A549 (cell line): ENCODE measurements at regions not wholly inside any gene's neighbourhood (a gene's known extent, or its start where the extent isn't known, plus 50 kb on each side); places are given as distances from the start of the nearest gene placed in this dataset.
A peak's percentile ranks its signal among the peaks of the same experiment; 100 is the strongest.

Source experiments
- ATAC-seq, 2 experiments: fragments of 200-7000 bp in 1 of 2; fragments of >200 bp in 1 of 2; cut with Nextera tagmentation in 1 of 2; cut with Tn5 transposase in 1 of 2; 3 replicates each; pipeline versions ENCODE4 v1.8.0 to v1.9.1; 2018 to 2020; ENCODE audit warnings: mild to moderate bottlenecking in 1 of 2, moderate library complexity in 1 of 2
- CTCF ChIA-PET: fragments of 300-600 bp; sonication (Branson Sonifier 250); formaldehyde crosslinking; extraction: SDS; loops from one replicate; lab custom pipeline; 2021; ENCODE audit warnings: antibody characterized with exemption, inconsistent platforms; lab: Yijun Ruan, JAX
- POLR2A ChIA-PET: fragments of 350-600 bp; formaldehyde crosslinking; extraction: SDS; loops from one replicate; lab custom pipeline; 2021; ENCODE audit warnings: antibody characterized with exemption, inconsistent platforms; lab: Yijun Ruan, JAX
- DNase-seq, 2 experiments: peaks; one replicate each; pipeline versions ENCODE4 v3.0.0 to v3.0.0-alpha.2; 2011 to 2016; ENCODE audit warnings: low read depth in 1 of 2, low spot score in 1 of 2
- FAIRE-seq: peaks from 2 replicates; lab custom pipeline; 2011; peaks lifted over from hg19 to GRCh38; lab: Jason Lieb, UNC
- H3K27ac ChIP-seq, 2 experiments: fragments of >200 bp; sonication (Bioruptor Twin); formaldehyde crosslinking; 3 replicates each; pipeline ENCODE4 v1.5.1; 2016 to 2017
- H3K4me1 ChIP-seq: fragments of >200 bp; sonication (Bioruptor Twin); formaldehyde crosslinking; 3 replicates; pipeline ENCODE4 v1.6.1; 2016
- H3K4me2 ChIP-seq: fragments of >200 bp; sonication (Bioruptor Twin); formaldehyde crosslinking; 3 replicates; pipeline ENCODE4 v1.6.1; 2016
- H3K4me3 ChIP-seq: fragments of >200 bp; sonication (Bioruptor Twin); formaldehyde crosslinking; 3 replicates; pipeline ENCODE4 v1.5.1; 2016
- H3K9me3 ChIP-seq: fragments of >200 bp; sonication (Bioruptor Twin); formaldehyde crosslinking; 3 replicates; pipeline ENCODE4 v1.6.1; 2016
- ATOH8 ChIP-seq: fragments of 250-450 bp; sonication (Bioruptor Pico); IDR thresholded peaks from 2 replicates; pipeline ENCODE4 v1.5.0; 2020; ENCODE audit warnings: low read depth, mild to moderate bottlenecking, moderate library complexity
- BHLHE40 ChIP-seq: IDR thresholded peaks from 2 replicates; pipeline ENCODE4 v1.6.1; 2012; ENCODE audit warnings: low read depth, low read length, inconsistent platforms
- CHD2 ChIP-seq: fragments of 150-350 bp; IDR thresholded peaks from 2 replicates; pipeline ENCODE4 v1.6.1; 2014; ENCODE audit warnings: low read length; ENCODE audit not compliant: partially characterized antibody
- ELK1 ChIP-seq: fragments of 150-350 bp; IDR thresholded peaks from 2 replicates; pipeline ENCODE4 v1.6.1; 2014; ENCODE audit warnings: low read depth, mild to moderate bottlenecking, low read length
- HES2 ChIP-seq: fragments of >200 bp; sonication (Bioruptor Twin); formaldehyde crosslinking; IDR thresholded peaks from 2 replicates; pipeline ENCODE4 v1.6.1; 2016
- HEYL ChIP-seq: fragments of 250-450 bp; sonication (Bioruptor Pico); IDR thresholded peaks from 2 replicates; pipeline ENCODE4 v1.8.0; 2021; ENCODE audit warnings: mild to moderate bottlenecking, moderate library complexity
- HOXB5 ChIP-seq: fragments of 250-450 bp; sonication (Bioruptor Pico); IDR thresholded peaks from 2 replicates; pipeline ENCODE4 v1.5.0; 2020; ENCODE audit warnings: mild to moderate bottlenecking, moderate library complexity
- JUNB ChIP-seq: fragments of >200 bp; sonication (Bioruptor Twin); formaldehyde crosslinking; IDR thresholded peaks from 2 replicates; pipeline ENCODE4 v1.6.1; 2016
- KDM1A ChIP-seq: fragments of 200-600 bp; sonication (generic); IDR thresholded peaks from 2 replicates; pipeline ENCODE4 v1.6.1; 2016; ENCODE audit warnings: low read depth, mild to moderate bottlenecking
- MAFK ChIP-seq: fragments of 450-650 bp; IDR thresholded peaks from 2 replicates; pipeline ENCODE4 v1.6.1; 2014; ENCODE audit not compliant: partially characterized antibody
- MYC ChIP-seq: IDR thresholded peaks from 2 replicates; pipeline ENCODE4 v1.6.1; 2012; ENCODE audit warnings: mild to moderate bottlenecking, inconsistent platforms, low read length, improper control_type of control experiment, borderline replicate concordance
- NFE2L2 ChIP-seq: fragments of 150-350 bp; conservative IDR thresholded peaks from 2 replicates; pipeline ENCODE4 v1.6.1; 2014; ENCODE audit warnings: low read length
- NPAS2 ChIP-seq: fragments of 250-450 bp; sonication (Bioruptor Pico); IDR thresholded peaks from 2 replicates; pipeline ENCODE4 v1.8.0; 2022; ENCODE audit warnings: mild to moderate bottlenecking, moderate library complexity, borderline replicate concordance
- POLR2A ChIP-seq: IDR thresholded peaks from 2 replicates; pipeline ENCODE4 v1.6.1; 2012; ENCODE audit warnings: mild to moderate bottlenecking, low read length
- REST ChIP-seq: fragments of 200-600 bp; sonication (generic); IDR thresholded peaks from 2 replicates; pipeline ENCODE4 v1.6.1; 2016; ENCODE audit warnings: antibody characterized with exemption, mild to moderate bottlenecking, moderate library complexity
- SMC3 ChIP-seq: fragments of >200 bp; sonication (Bioruptor Twin); formaldehyde crosslinking; IDR thresholded peaks from 3 replicates; pipeline ENCODE4 v1.6.1; 2018; ENCODE audit warnings: inconsistent platforms
- SREBF2 ChIP-seq: fragments of 450-650 bp; IDR thresholded peaks from 2 replicates; pipeline ENCODE4 v1.6.1; 2014; ENCODE audit warnings: mild to moderate bottlenecking, moderate library complexity
- TP53 ChIP-seq: fragments of 250-450 bp; sonication (Bioruptor Pico); IDR thresholded peaks from 2 replicates; pipeline ENCODE4 v1.5.0; 2021; ENCODE audit warnings: mild to moderate bottlenecking, moderate library complexity
- WGBS: methylation state at CpG from one replicate; pipeline ENCODE4 v1.1.6; 2017; ENCODE audit errors: missing lambda C conversion rate; 5-methylcytosine and 5-hydroxymethylcytosine counted together

GRCh38 chr1:198007011-198007410 is 89.8 kb downstream of the LHX9 start:
- Histone ChIP-seq H3K4me1 (0 out of 3 replicates have a peak, but pooled peaks cover 4% of the 10 kb centered on the region), H3K4me2 (no peak overlapping the region), H3K4me3 (no peak overlapping the region), H3K9me3 (peaks cover 4% of the 10 kb centered on the region; the same call in 1 of the 3 replicates), H3K27ac (no peak overlapping the region)
- WGBS, result 92% methylated on average over 1 of the region's 1 CpG
- POLR2A ChIA-PET, result no interaction called here
- no peak for DNase-seq
- CTCF ChIA-PET, result no interaction called here
- peak; percentile 7 for FAIRE-seq
- ATAC-seq, result no peak
- TF ChIP-seq JUNB (no peak), MAFK (peak; percentile 68)

GRCh38 chr1:198007687-198008607 is 90.8 kb downstream of the LHX9 start:
- Histone ChIP-seq H3K9me3 (peaks cover 4% of the 10 kb centered on the region; the same call in 1 of the 3 replicates), H3K4me2 (no peak overlapping the region), H3K27ac (no peak overlapping the region), H3K4me3 (no peak overlapping the region), H3K4me1 (0 out of 3 replicates have a peak, but pooled peaks cover 4% of the 10 kb centered on the region)
- TF ChIP-seq HEYL (CRISPR knock-in tag), result no peak
- TF ChIP-seq CHD2, result no peak
- TF ChIP-seq TP53 (CRISPR knock-in tag), result no peak
- no peak for TF ChIP-seq ELK1
- no peak for TF ChIP-seq SREBF2
- no peak for TF ChIP-seq NPAS2
- no peak for TF ChIP-seq SMC3
- no peak for TF ChIP-seq HOXB5 (CRISPR knock-in tag)
- TF ChIP-seq HES2, result no peak
- 33% methylated on average over 5 of the region's 5 CpGs for WGBS
- ChIA-PET CTCF (no interaction called here), POLR2A (no interaction called here)
- ATAC-seq (no peak), FAIRE-seq (no peak), DNase-seq (no peak)

GRCh38 chr1:198014355-198014754 is 97.2 kb downstream of the LHX9 start:
- Histone ChIP-seq H3K27ac (no peak overlapping the region), H3K9me3 (no peaks in the 10 kb centered on the region), H3K4me1 (peaks cover 13% of the 10 kb centered on the region)
- CTCF ChIA-PET, result no interaction called here
- no peak for DNase-seq
- TF ChIP-seq ATOH8 (CRISPR knock-in tag) (no peak), KDM1A (no peak), BHLHE40 (no peak), NFE2L2 (no peak), MYC (no peak), NPAS2 (no peak), REST (no peak), POLR2A (no peak)
- TF ChIP-seq, all 56 proteins: peak for 0
- 35% methylated on average over 1 of the region's 1 CpG for WGBS
- FAIRE-seq, result no peak
- Histone ChIP-seq H3K4me3 (no peak overlapping the region), H3K4me2 (no peak overlapping the region)
- no peak for ATAC-seq
- POLR2A ChIA-PET, result no interaction called here
